ENCODE measurements at regions not wholly inside any gene's neighbourhood (a gene's known extent, or its start where the extent isn't known, plus 50 kb on each side); places are given as distances from the start of the nearest gene placed in this dataset.

- no peaks in the 10 kb centered on the region for H3K4me1 ChIP-seq (ENCODE audit: low read depth)
- no peak for DNase-seq (ENCODE audit: low read depth in 1 of 2, low spot score in 1 of 2)
- TF ChIP-seq, protein P1, sequence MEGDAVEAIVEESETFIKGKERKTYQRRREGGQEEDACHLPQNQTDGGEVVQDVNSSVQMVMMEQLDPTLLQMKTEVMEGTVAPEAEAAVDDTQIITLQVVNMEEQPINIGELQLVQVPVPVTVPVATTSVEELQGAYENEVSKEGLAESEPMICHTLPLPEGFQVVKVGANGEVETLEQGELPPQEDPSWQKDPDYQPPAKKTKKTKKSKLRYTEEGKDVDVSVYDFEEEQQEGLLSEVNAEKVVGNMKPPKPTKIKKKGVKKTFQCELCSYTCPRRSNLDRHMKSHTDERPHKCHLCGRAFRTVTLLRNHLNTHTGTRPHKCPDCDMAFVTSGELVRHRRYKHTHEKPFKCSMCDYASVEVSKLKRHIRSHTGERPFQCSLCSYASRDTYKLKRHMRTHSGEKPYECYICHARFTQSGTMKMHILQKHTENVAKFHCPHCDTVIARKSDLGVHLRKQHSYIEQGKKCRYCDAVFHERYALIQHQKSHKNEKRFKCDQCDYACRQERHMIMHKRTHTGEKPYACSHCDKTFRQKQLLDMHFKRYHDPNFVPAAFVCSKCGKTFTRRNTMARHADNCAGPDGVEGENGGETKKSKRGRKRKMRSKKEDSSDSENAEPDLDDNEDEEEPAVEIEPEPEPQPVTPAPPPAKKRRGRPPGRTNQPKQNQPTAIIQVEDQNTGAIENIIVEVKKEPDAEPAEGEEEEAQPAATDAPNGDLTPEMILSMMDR (IDR thresholded peaks at IDR 0.05; ENCODE audit: low read depth, low read length): no peak
- H3K36me3 ChIP-seq: no peaks in the 10 kb centered on the region
- H3K4me3 ChIP-seq: no peak overlapping the region
- H3K9me3 ChIP-seq (ENCODE audit: low read depth): no peaks in the 10 kb centered on the region
- no peak overlapping the region for H3K27ac ChIP-seq
- H3K27me3 ChIP-seq: no peaks in the 10 kb centered on the region
Measured at GRCh38 chr13:94824601-94825000, 112.3 kb upstream of the SOX21 start.

DNA sequence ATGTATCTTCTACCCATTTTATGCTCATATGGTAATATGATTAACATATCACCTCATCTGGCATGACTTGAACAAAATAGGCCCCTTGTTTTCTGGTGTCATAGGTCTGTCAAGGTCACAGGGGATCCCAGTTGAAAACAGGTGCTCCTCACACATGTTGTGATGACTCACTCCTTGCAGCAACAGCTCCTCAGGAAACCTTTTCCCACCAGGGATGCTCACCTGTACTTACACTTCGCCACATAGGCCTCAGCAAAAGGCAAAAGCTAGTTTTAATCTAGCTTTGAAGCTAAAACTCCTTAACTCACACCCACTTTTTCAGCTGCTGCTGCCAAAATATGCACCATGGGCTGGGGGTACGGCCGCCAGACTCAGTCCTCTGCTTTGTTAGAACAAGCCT is 110.0 kb upstream of the SOX21 start:
- Histone ChIP-seq H3K4me3 (no peak overlapping the region), H3K9me3 (ENCODE audit: low read depth) (no peaks in the 10 kb centered on the region), H3K4me1 (ENCODE audit: low read depth) (no peaks in the 10 kb centered on the region), H3K36me3 (no peaks in the 10 kb centered on the region), H3K27ac (no peak overlapping the region), H3K27me3 (no peaks in the 10 kb centered on the region)
- TF ChIP-seq, protein P1 (IDR thresholded peaks at IDR 0.05; ENCODE audit: low read depth, low read length): no peak
- DNase-seq (ENCODE audit: low read depth in 1 of 2, low spot score in 1 of 2): no peak

- TF ChIP-seq, protein P1 (IDR thresholded peaks at IDR 0.05; ENCODE audit: low read depth, low read length): no peak
- Histone ChIP-seq H3K4me3 (no peak overlapping the region), H3K27ac (no peak overlapping the region), H3K9me3 (ENCODE audit: low read depth) (no peaks in the 10 kb centered on the region), H3K4me1 (ENCODE audit: low read depth) (no peaks in the 10 kb centered on the region), H3K27me3 (no peaks in the 10 kb centered on the region), H3K36me3 (no peaks in the 10 kb centered on the region)
- no peak for DNase-seq (ENCODE audit: low read depth in 1 of 2, low spot score in 1 of 2)
Measured at GRCh38 chr13:94816256-94816655, 103.9 kb upstream of the SOX21 start.

DNA sequence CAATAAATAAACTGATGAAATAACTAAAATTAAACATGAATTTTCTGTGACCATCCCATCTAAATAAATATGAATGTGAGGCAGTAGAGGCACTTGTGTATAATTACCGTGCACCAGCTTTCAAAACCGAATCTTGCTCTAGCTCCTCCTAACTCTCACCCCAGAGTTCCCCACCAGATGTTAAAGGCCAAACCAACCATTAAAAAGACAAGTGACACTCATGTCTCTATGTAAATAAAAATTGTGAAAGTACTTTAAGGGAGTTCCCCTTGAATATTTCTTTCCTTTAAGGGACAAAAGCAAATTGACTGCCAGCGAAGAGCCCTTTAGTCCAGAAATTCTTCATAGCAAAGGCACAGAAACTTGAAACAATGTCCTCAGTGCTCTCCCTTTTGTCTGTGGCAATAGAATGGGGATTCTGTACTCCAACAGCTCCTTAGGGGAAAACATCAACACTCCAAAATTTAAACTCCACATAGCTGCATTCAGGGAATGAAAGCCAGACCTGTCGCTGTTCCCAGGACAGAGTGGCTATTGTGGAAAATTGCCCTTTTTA is 101.7 kb upstream of the SOX21 start:
- no peak overlapping the region for H3K27ac ChIP-seq

GRCh38 chr13:94811753-94812152 is 99.4 kb upstream of the SOX21 start:
- Histone ChIP-seq H3K4me3 (no peak overlapping the region), H3K4me1 (ENCODE audit: low read depth) (no peaks in the 10 kb centered on the region), H3K36me3 (no peaks in the 10 kb centered on the region), H3K27ac (no peak overlapping the region), H3K9me3 (ENCODE audit: low read depth) (no peaks in the 10 kb centered on the region), H3K27me3 (no peaks in the 10 kb centered on the region)
- DNase-seq (ENCODE audit: low read depth in 1 of 2, low spot score in 1 of 2): no peak
- TF ChIP-seq, protein P1 (IDR thresholded peaks at IDR 0.05; ENCODE audit: low read depth, low read length): no peak

More for the DNA sequence above, 101.7 kb upstream of the SOX21 start:
- no peak overlapping the region for H3K4me3 ChIP-seq
- H3K9me3 ChIP-seq (ENCODE audit: low read depth): no peaks in the 10 kb centered on the region
- TF ChIP-seq, protein P1 (IDR thresholded peaks at IDR 0.05; ENCODE audit: low read depth, low read length): no peak
- no peaks in the 10 kb centered on the region for H3K4me1 ChIP-seq (ENCODE audit: low read depth)
- no peak for DNase-seq (ENCODE audit: low read depth in 1 of 2, low spot score in 1 of 2)
- H3K27me3 ChIP-seq: no peaks in the 10 kb centered on the region
- no peaks in the 10 kb centered on the region for H3K36me3 ChIP-seq

GRCh38 chr13:94800423-94800822 is 88.1 kb upstream of the SOX21 start:
- no peaks in the 10 kb centered on the region for H3K9me3 ChIP-seq (ENCODE audit: low read depth)
- no peaks in the 10 kb centered on the region for H3K4me1 ChIP-seq (ENCODE audit: low read depth)
- no peaks in the 10 kb centered on the region for H3K27me3 ChIP-seq
- TF ChIP-seq, protein P1 (IDR thresholded peaks at IDR 0.05; ENCODE audit: low read depth, low read length): no peak
- no peak overlapping the region for H3K4me3 ChIP-seq
- no peak overlapping the region for H3K27ac ChIP-seq
- no peak for DNase-seq (ENCODE audit: low read depth in 1 of 2, low spot score in 1 of 2)
- no peaks in the 10 kb centered on the region for H3K36me3 ChIP-seq

All from cardiac muscle cell (in vitro differentiated cells and primary cell).